HT1080 (cell line): ENCODE measurements at regions not wholly inside any gene's neighbourhood (a gene's known extent, or its start where the extent isn't known, plus 50 kb on each side); places are given as distances from the start of the nearest gene placed in this dataset.
"Not testable (repeated sequence)": the region's sequence is repeated elsewhere in the genome, so short reads cannot be mapped to it uniquely, and the experiment has no call there.

Experiments used
- DNase-seq: peaks from one replicate; pipeline ENCODE4 v3.0.0-alpha.2; 2015; ENCODE audit warnings: low read depth

GRCh38 chr1:60283690-60284089, 210.1 kb upstream of the C1orf87 start:
- no peak for DNase-seq

DNA sequence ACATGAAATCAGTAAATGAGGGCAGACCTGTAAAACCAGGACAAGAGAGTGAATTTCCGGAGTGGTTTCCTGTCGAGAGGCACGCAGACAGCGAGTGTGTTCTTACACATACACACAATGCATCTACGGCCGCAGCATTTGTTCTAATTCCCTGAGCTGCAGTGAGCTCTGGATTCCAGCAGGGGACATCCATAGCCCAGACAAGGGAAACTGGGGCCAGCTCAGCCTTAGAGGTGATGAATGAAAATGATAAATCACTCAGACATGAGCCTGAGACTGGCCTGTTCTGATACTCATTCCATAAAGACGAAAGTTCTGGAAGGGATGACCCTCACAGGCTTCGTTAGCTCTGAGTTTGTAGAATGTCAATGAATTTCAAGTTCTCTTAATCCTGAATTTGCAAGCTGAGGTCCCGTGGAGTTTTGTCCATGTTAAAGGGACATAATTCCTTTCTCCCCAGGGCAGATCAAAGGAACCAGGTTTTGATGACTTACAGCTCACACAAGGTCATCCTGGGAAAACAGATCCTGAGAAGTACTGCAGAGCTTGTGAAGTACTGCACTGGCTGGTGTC, 207.9 kb upstream of the C1orf87 start:
- DNase-seq, result peak; percentile 81

DNA sequence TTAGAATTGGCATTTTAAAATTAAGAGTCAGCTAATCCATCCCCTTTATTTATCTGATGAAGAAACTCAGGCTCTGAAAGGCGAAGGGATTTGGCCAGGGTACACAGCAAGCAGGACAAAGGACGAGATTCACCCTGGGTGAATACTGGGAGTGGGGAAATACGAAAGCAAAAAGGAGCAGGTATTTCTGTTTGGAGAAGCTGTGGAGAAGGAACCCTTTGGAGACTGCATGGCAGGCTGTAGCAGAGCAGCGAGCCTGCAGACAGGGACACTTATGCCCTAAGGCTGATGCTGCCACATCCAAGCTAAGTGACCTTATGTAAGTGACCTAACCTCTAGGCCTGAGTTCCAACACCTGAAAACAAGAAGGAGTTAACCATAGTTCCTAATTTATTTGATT, 207.2 kb upstream of the C1orf87 start:
- no peak for DNase-seq

GRCh38 chr1:60280256-60280655, 206.7 kb upstream of the C1orf87 start:
- DNase-seq, result no peak

DNA sequence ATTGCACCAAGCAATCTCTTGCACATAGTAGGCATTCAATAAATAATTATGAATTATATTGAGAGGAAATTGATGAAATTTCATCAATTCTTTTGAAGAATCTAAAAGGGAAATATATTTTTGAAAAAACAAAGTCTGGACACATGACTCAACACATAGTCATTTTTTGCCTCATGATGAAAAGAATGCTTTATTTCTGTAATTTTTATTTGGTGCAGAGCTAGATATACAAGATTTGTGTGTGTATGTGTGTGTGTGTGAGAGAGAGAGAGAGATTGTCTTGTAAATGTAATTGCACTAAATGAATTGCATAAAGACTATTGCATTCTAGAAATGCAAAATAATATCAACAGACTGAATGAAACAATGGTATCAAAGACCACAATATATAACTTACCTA, 206.2 kb upstream of the C1orf87 start:
- DNase-seq, result peak; percentile 3

DNA sequence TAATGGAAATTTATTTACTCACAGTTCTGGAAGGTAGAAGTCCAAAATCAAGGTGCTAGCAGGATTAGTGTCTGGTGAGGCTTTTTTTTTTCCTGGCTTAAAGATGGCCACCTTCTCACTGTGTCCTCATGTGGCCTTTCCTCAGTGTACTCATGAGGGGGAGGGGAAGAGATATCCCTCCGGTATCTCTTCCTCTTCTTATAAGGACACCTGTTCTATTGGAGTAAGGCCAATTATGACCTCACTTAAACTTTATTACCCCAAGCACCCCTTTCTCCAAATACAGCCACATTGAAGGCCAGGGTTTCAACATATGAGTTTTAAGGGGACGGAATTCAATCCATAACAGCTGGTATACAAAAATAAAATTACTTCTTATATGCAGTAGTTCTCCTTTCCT, 203.7 kb upstream of the C1orf87 start:
- DNase-seq, result no peak

- no peak for DNase-seq
These were observed 201.1 kb upstream of the C1orf87 start for GRCh38 chr1:60274422-60275290.

GRCh38 chr1:60273185-60273584, 199.6 kb upstream of the C1orf87 start:
- no peak for DNase-seq

DNA sequence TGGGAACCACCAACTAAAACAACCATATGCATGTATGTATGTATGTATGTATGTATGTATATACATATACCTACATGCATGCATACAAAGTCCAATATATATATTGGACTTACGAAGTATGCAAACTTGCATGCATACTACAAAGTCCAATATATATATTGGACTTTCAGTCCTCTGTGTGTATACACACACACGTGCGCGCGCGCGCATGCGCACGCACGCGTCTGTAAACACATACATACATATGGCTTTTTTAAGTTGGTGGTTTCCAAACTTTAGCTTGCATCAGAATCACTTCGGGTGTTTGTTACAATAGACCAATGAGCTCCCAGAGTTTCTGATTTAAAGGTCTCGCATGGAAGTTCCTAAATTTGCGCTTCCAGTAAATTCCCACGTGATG, 197.5 kb upstream of the C1orf87 start:
- no peak for DNase-seq

DNA sequence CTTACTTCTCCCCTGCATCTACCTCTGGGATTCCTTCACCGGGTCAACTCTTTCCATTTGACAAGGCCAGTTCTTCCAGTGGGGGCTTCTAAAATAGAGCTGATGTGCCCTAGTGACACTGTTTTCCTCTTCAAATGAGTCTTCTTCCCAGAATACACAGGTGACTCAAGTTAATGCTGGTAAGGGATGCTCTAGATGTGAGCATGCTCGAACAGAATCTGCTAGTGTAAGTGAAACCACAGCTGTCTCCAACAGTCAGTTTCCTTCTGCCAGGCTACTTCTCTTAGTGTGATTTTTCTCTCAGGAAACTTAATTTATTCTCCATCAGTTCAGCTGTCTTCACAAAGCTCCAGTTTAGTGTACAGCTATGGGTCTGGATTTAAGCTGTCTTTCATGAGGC, 194.9 kb upstream of the C1orf87 start:
- no peak for DNase-seq

- DNase-seq, result peak; percentile 8
These were observed 192.3 kb upstream of the C1orf87 start for GRCh38 chr1:60265560-60266535.

GRCh38 chr1:60262701-60263100, 189.1 kb upstream of the C1orf87 start:
- DNase-seq, result no peak

DNA sequence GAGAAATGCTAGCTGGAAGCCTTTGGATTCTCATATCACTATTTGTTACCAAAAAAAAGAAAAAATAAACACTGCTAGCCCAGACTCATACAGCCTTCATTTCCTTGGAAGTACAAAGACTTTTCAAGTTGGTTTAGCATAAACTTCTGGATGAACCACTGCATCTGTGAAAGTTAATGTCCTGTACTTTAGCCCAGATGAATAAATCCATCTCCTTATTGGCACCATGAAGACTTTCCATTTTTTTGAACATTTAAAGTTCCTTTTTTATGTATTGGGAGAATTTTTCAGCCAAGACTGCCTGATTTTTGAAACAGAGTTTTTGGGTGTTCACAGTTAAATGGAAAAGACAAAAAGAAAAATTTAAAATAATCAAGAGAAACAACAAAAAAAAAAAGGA, 184.0 kb upstream of the C1orf87 start:
- no peak for DNase-seq

GRCh38 chr1:60255565-60255964, 182.0 kb upstream of the C1orf87 start:
- peak; percentile 84 for DNase-seq

DNA sequence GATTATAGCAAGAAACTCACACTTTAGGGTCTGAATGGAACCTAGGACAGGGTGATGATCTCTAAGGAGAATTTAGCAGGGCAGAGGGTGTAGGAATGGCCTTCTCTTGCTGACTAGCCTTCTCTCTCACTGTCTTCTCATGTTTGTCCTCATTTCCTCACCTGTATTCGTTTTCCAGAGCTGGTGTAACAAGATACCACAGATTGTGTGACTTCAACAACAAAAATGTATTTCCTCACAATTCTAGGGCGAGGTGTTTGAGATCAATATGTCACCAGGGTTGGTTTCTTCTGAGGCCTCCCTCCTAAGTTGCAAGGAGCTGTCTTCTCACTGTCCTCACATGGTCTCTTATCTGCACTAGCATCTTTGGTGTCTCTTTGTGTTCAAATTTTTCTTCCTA, 177.9 kb upstream of the C1orf87 start:
- no peak for DNase-seq

GRCh38 chr1:60247467-60247866, 173.9 kb upstream of the C1orf87 start:
- DNase-seq, result not testable (repeated sequence)

DNA sequence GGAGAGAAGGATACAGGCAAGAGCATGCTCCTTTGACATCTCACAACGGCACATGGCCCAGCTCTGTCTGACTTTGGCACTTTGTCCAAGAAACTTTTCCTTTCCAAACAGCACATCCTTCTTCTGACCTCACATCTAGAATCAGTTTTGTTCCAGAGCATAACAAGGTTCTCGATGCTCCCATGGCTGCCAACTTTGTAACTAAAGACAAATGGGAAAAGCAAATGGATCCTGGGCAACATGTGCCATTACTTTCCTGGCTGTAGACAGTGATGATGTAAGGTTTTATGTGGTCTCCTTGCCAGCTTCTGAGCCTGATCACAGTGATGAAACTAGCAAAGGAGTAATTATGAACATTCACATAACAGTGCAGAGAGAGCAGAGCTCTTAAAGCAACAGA, 171.8 kb upstream of the C1orf87 start:
- no peak for DNase-seq

DNA sequence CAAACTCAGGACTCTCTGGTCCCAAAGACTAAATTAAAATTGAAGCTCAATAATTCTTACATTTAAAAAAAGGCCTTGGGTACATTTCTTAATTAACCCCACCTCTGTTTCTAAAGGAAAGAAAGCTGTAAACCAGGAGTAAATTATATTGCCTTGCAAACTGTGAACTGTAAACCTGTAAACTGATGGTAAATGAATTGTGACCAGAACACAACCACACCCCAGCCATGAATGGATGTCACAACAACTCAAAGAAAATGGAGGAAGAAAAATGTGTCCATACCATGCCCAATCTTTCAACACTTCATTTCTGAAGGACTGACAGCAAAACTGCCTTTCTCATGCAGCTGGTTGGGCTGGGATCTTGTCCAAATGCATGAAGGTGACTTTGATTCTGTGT, 171.3 kb upstream of the C1orf87 start:
- no peak for DNase-seq

DNA sequence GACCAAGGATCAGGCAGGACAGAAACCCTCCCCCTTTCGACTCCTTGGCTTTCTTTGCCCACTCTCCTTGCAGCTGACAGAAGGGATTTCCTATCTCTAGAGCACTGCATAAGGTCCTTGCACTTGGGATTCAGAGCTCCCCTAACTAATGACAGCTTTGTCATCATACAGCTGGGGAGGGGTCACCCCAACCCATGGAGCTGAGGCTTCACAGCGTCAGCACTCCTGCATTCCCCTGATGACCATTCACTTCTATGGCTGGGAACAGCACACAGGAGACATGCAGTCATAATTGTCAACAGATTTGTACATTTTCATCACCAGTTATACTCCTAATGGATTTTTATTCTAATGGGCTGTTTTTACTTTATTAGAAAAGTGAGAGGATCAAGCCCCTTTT, 161.7 kb upstream of the C1orf87 start:
- DNase-seq, result no peak

GRCh38 chr1:60234776-60235175, 161.2 kb upstream of the C1orf87 start:
- no peak for DNase-seq

DNA sequence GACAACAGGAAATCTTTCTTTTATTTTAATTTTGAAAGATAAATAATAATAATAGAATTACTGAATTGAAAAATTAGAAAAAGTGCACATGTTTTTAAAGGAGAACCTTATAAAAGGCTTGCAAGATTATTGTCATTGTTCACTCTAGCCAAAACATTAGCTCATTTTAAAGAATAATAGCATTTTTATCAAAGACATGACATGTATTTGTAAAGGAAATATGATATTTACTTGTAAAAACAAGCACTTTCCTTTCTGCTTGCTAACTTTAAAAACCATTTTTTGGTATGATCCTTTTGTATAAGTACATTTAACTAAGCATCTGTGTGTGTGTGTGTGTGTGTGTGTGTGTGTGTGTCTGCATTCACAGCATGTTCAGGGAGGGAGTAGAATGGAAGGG, 156.3 kb upstream of the C1orf87 start:
- DNase-seq, result no peak

DNA sequence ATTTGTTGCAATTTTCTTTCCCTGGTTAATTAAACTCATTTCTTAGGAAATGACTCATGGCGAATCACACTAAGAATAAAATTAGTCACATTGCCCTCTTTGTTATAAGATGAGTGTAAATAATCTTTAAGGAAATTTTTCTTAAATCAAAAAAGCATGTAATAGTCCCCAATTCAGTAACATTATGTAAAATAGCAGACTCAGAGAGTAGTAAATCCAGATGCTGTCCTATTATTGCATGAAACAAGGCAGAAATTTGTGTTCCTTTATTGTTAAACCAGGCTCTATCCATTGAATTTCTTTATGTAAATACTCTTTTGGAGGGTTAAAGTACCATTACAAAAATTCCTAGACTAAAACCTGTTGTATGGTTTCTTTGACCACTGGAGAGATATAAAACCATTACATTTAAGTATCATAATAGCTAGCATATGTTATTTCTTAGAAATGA, 154.5 kb upstream of the C1orf87 start:
- DNase-seq, result peak; percentile 29
